ENCODE measurements at regions not wholly inside any gene's neighbourhood (a gene's known extent, or its start where the extent isn't known, plus 50 kb on each side); places are given as distances from the start of the nearest gene placed in this dataset.

- H3K36me3 ChIP-seq (ENCODE audit: control insufficient read depth, insufficient read depth, low read length): no peaks in the 10 kb centered on the region
- ChIA-PET CTCF (ENCODE audit: low intra/inter-chr PET ratio) (no interaction called here), POLR2A (no interaction called here)
- intact Hi-C loops (cut with micrococcal nuclease): no loop called here
- WGBS (ENCODE audit: insufficient coverage, low coverage, missing lambda C conversion rate): 0% methylated on average over 3 of the region's 3 CpGs
- DNase-seq (ENCODE audit: extremely low read depth in 1 of 4, low spot score in 3 of 4): no peak
- in situ Hi-C loops (cut with MboI): no loop called here
- ATAC-seq: no peak
- H3K79me2 ChIP-seq (ENCODE audit: control insufficient read depth, insufficient read depth, low read length): no peaks in the 10 kb centered on the region
- no peak overlapping the region for H3K27ac ChIP-seq (ENCODE audit: extremely low read depth, low read depth, low read length)
- no peak for TF ChIP-seq RFX1 (IDR thresholded peaks at IDR 0.05)
- no peaks in the 10 kb centered on the region for H3K9me1 ChIP-seq (ENCODE audit: control insufficient read depth, insufficient read depth, low read length)
- no peak overlapping the region for H3K9ac ChIP-seq (ENCODE audit: insufficient read depth in 1 of 2, low read depth in 2 of 2, low read length in 2 of 2)
- no peak overlapping the region for H3K4me2 ChIP-seq (ENCODE audit: insufficient read depth, low read length)
- FAIRE-seq: no peak
- H3K9me3 ChIP-seq (replicated peaks; ENCODE audit: control insufficient read depth, insufficient read depth, low read depth, low read length): no peaks in the 10 kb centered on the region
- H3K4me1 ChIP-seq (replicated peaks in 1 of 2; ENCODE audit: control insufficient read depth in 2 of 2, insufficient read depth in 2 of 2, low read length in 2 of 2): no peaks in the 10 kb centered on the region
- no peaks in the 10 kb centered on the region for H4K20me1 ChIP-seq (replicated peaks; ENCODE audit: control insufficient read depth, insufficient read depth, low read length)
- H2AFZ ChIP-seq (ENCODE audit: low read depth, low read length): no peak overlapping the region
- no TSS peak for BruUV-seq (replicated peaks)
- no peaks in the 10 kb centered on the region for H3K27me3 ChIP-seq (ENCODE audit: control insufficient read depth in 2 of 2, insufficient read depth in 2 of 2, low read length in 2 of 2)
- no peak overlapping the region for H3K4me3 ChIP-seq
These were observed 216.8 kb downstream of the FBXO8 start for GRCh38 chr4:174066611-174067205.

GRCh38 chr4:174062831-174063230 is 220.6 kb downstream of the FBXO8 start:
- Histone ChIP-seq H3K4me3 (no peak overlapping the region), H3K27me3 (ENCODE audit: control insufficient read depth in 2 of 2, insufficient read depth in 2 of 2, low read length in 2 of 2) (no peaks in the 10 kb centered on the region), H3K9me3 (replicated peaks; ENCODE audit: control insufficient read depth, insufficient read depth, low read depth, low read length) (no peaks in the 10 kb centered on the region), H4K20me1 (replicated peaks; ENCODE audit: control insufficient read depth, insufficient read depth, low read length) (no peaks in the 10 kb centered on the region), H3K79me2 (ENCODE audit: control insufficient read depth, insufficient read depth, low read length) (no peaks in the 10 kb centered on the region), H3K36me3 (ENCODE audit: control insufficient read depth, insufficient read depth, low read length) (no peaks in the 10 kb centered on the region), H3K27ac (ENCODE audit: extremely low read depth, low read depth, low read length) (no peak overlapping the region), H3K4me1 (replicated peaks in 1 of 2; ENCODE audit: control insufficient read depth in 2 of 2, insufficient read depth in 2 of 2, low read length in 2 of 2) (no peaks in the 10 kb centered on the region), H2AFZ (ENCODE audit: low read depth, low read length) (no peak overlapping the region), H3K9me1 (ENCODE audit: control insufficient read depth, insufficient read depth, low read length) (no peaks in the 10 kb centered on the region), H3K9ac (ENCODE audit: insufficient read depth in 1 of 2, low read depth in 2 of 2, low read length in 2 of 2) (no peak overlapping the region), H3K4me2 (ENCODE audit: insufficient read depth, low read length) (no peak overlapping the region)
- intact Hi-C loops (cut with micrococcal nuclease): no loop called here
- in situ Hi-C loops (cut with MboI): no loop called here
- TF ChIP-seq NUFIP1 (IDR thresholded peaks at IDR 0.05; ENCODE audit: partially characterized antibody) (no peak), PHTF2 (CRISPR knock-in tag; IDR thresholded peaks at IDR 0.05) (no peak), OTX1 (CRISPR knock-in tag; IDR thresholded peaks at IDR 0.05) (no peak), MCM2 (IDR thresholded peaks at IDR 0.05; ENCODE audit: low read depth) (no peak), CTCF (IDR thresholded peaks at IDR 0.05 in 2 of 3, conservative IDR thresholded peaks at IDR 0.05 in 1 of 3; ENCODE audit: insufficient read depth in 2 of 3, low read depth in 1 of 3, low read length in 3 of 3) (no peak), CBFB (CRISPR knock-in tag; IDR thresholded peaks at IDR 0.05) (no peak), RUNX1 (IDR thresholded peaks at IDR 0.05; ENCODE audit: low read depth) (no peak), CREBBP (IDR thresholded peaks at IDR 0.05; ENCODE audit: low read depth, low read length) (no peak), HES1 (IDR thresholded peaks at IDR 0.05; ENCODE audit: low read depth) (no peak), NONO (IDR thresholded peaks at IDR 0.05; ENCODE audit: low read depth in 2 of 2, low read length in 1 of 2) (no peak), RBM34 (IDR thresholded peaks at IDR 0.05; ENCODE audit: borderline replicate concordance, insufficient read depth, low read length) (no peak), ZFP36 (IDR thresholded peaks at IDR 0.05; ENCODE audit: low read depth, low read length, partially characterized antibody) (no peak), BACH1 (tag; IDR thresholded peaks at IDR 0.05) (no peak)
- no peak for ATAC-seq
- no peak for FAIRE-seq
- ChIA-PET POLR2A (interaction anchor here (0.7 kb wide), 1 partner anchor 24 kb away, joined by 3 read pairs; no protein-coding TSS in a partner anchor), CTCF (ENCODE audit: low intra/inter-chr PET ratio) (no interaction called here)
- no peak for DNase-seq (ENCODE audit: extremely low read depth in 1 of 4, low spot score in 3 of 4)
- BruUV-seq (replicated peaks): no TSS peak

Measured in K562 (cell line).